Neural crest cell (in vitro differentiated cells): ENCODE measurements at regions not wholly inside any gene's neighbourhood (a gene's known extent, or its start where the extent isn't known, plus 50 kb on each side); places are given as distances from the start of the nearest gene placed in this dataset.

Source experiments
- DNase-seq: peaks from one replicate; pipeline ENCODE4 v3.0.0; 2021; ENCODE audit warnings: low read depth, mixed read lengths, low spot score
- H3K27ac Mint-ChIP-seq: one replicate; pipeline ENCODE4 v1.8.0; 2021; ENCODE audit warnings: mild to moderate bottlenecking, mixed read lengths; ENCODE audit not compliant: unreplicated experiment
- H3K27me3 Mint-ChIP-seq: 2 replicates; pipeline ENCODE4 v1.8.0; 2021; ENCODE audit warnings: low read depth, mild to moderate bottlenecking, mixed read lengths
- H3K36me3 Mint-ChIP-seq: 2 replicates; pipeline ENCODE4 v1.8.0; 2021; ENCODE audit warnings: low read depth, mild to moderate bottlenecking, mixed read lengths
- H3K4me1 Mint-ChIP-seq: 2 replicates; pipeline ENCODE4 v1.8.0; 2021; ENCODE audit warnings: mixed read lengths
- H3K4me3 Mint-ChIP-seq: one replicate; pipeline ENCODE4 v1.8.0; 2021; ENCODE audit warnings: mild to moderate bottlenecking, mixed read lengths
- H3K9me3 Mint-ChIP-seq: 2 replicates; pipeline ENCODE4 v1.8.0; 2021; ENCODE audit warnings: mixed read lengths
- TF ChIP-seq, protein P1 (sequence below): fragments of 200-600 bp; sonication (generic); conservative IDR thresholded peaks from 2 replicates; pipeline ENCODE4 v1.5.0; 2021; ENCODE audit warnings: antibody characterized with exemption, mild to moderate bottlenecking

GRCh38 chr1:29713857-29714256 lies 477.5 kb downstream of the PTPRU start:
- H3K27me3 Mint-ChIP-seq = peaks cover 17% of the 10 kb centered on the region
- DNase-seq = no peak
- H3K4me3 Mint-ChIP-seq = no peak overlapping the region
- no peaks in the 10 kb centered on the region for H3K36me3 Mint-ChIP-seq
- H3K9me3 Mint-ChIP-seq = peaks cover 2% of the 10 kb centered on the region
- peaks cover 24% of the 10 kb centered on the region for H3K4me1 Mint-ChIP-seq
- H3K27ac Mint-ChIP-seq = no peak overlapping the region
- TF ChIP-seq, protein P1, sequence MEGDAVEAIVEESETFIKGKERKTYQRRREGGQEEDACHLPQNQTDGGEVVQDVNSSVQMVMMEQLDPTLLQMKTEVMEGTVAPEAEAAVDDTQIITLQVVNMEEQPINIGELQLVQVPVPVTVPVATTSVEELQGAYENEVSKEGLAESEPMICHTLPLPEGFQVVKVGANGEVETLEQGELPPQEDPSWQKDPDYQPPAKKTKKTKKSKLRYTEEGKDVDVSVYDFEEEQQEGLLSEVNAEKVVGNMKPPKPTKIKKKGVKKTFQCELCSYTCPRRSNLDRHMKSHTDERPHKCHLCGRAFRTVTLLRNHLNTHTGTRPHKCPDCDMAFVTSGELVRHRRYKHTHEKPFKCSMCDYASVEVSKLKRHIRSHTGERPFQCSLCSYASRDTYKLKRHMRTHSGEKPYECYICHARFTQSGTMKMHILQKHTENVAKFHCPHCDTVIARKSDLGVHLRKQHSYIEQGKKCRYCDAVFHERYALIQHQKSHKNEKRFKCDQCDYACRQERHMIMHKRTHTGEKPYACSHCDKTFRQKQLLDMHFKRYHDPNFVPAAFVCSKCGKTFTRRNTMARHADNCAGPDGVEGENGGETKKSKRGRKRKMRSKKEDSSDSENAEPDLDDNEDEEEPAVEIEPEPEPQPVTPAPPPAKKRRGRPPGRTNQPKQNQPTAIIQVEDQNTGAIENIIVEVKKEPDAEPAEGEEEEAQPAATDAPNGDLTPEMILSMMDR = peak; percentile 43

GRCh38 chr1:29712801-29713200 lies 476.5 kb downstream of the PTPRU start:
- no peak for DNase-seq
- Mint-ChIP-seq H3K27me3 (peaks cover 10% of the 10 kb centered on the region), H3K4me1 (peaks cover 34% of the 10 kb centered on the region), H3K9me3 (no peaks in the 10 kb centered on the region), H3K27ac (no peak overlapping the region), H3K4me3 (no peak overlapping the region), H3K36me3 (no peaks in the 10 kb centered on the region)
- TF ChIP-seq, protein P1 = no peak

- no peak for DNase-seq
- Mint-ChIP-seq H3K27ac (peak overlapping the region; percentile 36), H3K27me3 (peaks cover 6% of the 10 kb centered on the region), H3K4me1 (peaks cover 34% of the 10 kb centered on the region), H3K36me3 (no peaks in the 10 kb centered on the region), H3K4me3 (no peak overlapping the region), H3K9me3 (no peaks in the 10 kb centered on the region)
- TF ChIP-seq, protein P1 = no peak
Observed at GRCh38 chr1:29712284-29712651, 475.9 kb downstream of the PTPRU start.

GRCh38 chr1:29711582-29712283 lies 475.4 kb downstream of the PTPRU start:
- peak overlapping the region; percentile 36 for H3K27ac Mint-ChIP-seq
- DNase-seq = no peak
- H3K4me3 Mint-ChIP-seq = no peak overlapping the region
- no peaks in the 10 kb centered on the region for H3K36me3 Mint-ChIP-seq
- no peaks in the 10 kb centered on the region for H3K9me3 Mint-ChIP-seq
- TF ChIP-seq, protein P1 = no peak
- H3K4me1 Mint-ChIP-seq = peaks cover 34% of the 10 kb centered on the region
- peaks cover 2% of the 10 kb centered on the region for H3K27me3 Mint-ChIP-seq

- no peak for DNase-seq
- Mint-ChIP-seq H3K9me3 (no peaks in the 10 kb centered on the region), H3K27ac (no peak overlapping the region), H3K4me3 (no peak overlapping the region), H3K27me3 (peaks cover 6% of the 10 kb centered on the region), H3K4me1 (peaks cover 34% of the 10 kb centered on the region), H3K36me3 (no peaks in the 10 kb centered on the region)
- TF ChIP-seq, protein P1 = no peak
Observed at GRCh38 chr1:29709704-29710280, 473.5 kb downstream of the PTPRU start.
